ENCODE measurements at regions not wholly inside any gene's neighbourhood (a gene's known extent, or its start where the extent isn't known, plus 50 kb on each side); places are given as distances from the start of the nearest gene placed in this dataset.

DNA sequence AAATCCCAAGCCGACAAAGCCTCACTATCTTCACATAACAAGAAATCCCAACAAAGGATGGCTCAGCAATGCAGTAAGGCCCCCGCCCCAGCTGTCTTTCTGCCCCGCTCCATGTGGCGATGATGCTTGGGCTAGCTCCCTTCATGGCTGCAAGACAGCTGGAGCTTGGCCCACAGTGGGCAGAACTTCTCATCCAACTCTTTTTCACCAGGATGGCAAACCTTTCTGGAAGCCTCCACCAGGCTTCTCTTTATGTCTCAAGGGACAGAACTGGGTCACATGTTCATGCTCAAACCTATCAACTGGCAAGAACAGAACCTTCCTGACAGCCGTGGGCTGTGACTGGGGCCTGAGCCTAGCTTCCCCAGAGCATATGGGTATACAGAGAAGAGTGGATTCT lies 260.5 kb upstream of the MKLN1 start:
- TF ChIP-seq, protein P1, sequence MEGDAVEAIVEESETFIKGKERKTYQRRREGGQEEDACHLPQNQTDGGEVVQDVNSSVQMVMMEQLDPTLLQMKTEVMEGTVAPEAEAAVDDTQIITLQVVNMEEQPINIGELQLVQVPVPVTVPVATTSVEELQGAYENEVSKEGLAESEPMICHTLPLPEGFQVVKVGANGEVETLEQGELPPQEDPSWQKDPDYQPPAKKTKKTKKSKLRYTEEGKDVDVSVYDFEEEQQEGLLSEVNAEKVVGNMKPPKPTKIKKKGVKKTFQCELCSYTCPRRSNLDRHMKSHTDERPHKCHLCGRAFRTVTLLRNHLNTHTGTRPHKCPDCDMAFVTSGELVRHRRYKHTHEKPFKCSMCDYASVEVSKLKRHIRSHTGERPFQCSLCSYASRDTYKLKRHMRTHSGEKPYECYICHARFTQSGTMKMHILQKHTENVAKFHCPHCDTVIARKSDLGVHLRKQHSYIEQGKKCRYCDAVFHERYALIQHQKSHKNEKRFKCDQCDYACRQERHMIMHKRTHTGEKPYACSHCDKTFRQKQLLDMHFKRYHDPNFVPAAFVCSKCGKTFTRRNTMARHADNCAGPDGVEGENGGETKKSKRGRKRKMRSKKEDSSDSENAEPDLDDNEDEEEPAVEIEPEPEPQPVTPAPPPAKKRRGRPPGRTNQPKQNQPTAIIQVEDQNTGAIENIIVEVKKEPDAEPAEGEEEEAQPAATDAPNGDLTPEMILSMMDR (conservative IDR thresholded peaks at IDR 0.05 in 1 of 2, IDR thresholded peaks at IDR 0.05 in 1 of 2; ENCODE audit: extremely low read depth in 1 of 2, insufficient read depth in 1 of 2, low read depth in 1 of 2, low read length in 2 of 2) = no peak
- no peak for TF ChIP-seq EZH2 (IDR thresholded peaks at IDR 0.05; ENCODE audit: borderline replicate concordance, low read length)

Data from mammary epithelial cell (primary cell).